LNCaP clone FGC (cell line): ENCODE measurements at regions not wholly inside any gene's neighbourhood (a gene's known extent, or its start where the extent isn't known, plus 50 kb on each side); places are given as distances from the start of the nearest gene placed in this dataset.

Experiments used
- DNase-seq: peaks from one replicate; pipeline ENCODE4 v3.0.0-alpha.2; 2011; ENCODE audit warnings: low read depth
- H3K4me3 ChIP-seq: 2 replicates; pipeline ENCODE4 v1.5.1; 2011; ENCODE audit warnings: mild to moderate bottlenecking, low read depth, low read length, control low read depth
- CTCF ChIP-seq: IDR thresholded peaks from 2 replicates; pipeline ENCODE4 v1.5.1; 2012; ENCODE audit warnings: mild to moderate bottlenecking; ENCODE audit not compliant: control insufficient read depth, insufficient read depth; ENCODE audit errors: extremely low read depth

GRCh38 chr5:130805648-130806047 is 359.4 kb downstream of the HINT1 start:
- TF ChIP-seq CTCF, result no peak
- no peak for DNase-seq
- H3K4me3 ChIP-seq, result no peak overlapping the region

GRCh38 chr5:130805036-130805435 is 360.0 kb downstream of the HINT1 start:
- H3K4me3 ChIP-seq, result no peak overlapping the region
- DNase-seq, result no peak
- TF ChIP-seq CTCF, result no peak

- no peak for DNase-seq
- TF ChIP-seq CTCF, result no peak
- H3K4me3 ChIP-seq, result no peak overlapping the region
Observed at GRCh38 chr5:130801963-130802362, 363.1 kb downstream of the HINT1 start.

- TF ChIP-seq CTCF, result no peak
- DNase-seq, result no peak
- H3K4me3 ChIP-seq, result no peak overlapping the region
Observed at GRCh38 chr5:130799015-130799414, 366.0 kb downstream of the HINT1 start.

- H3K4me3 ChIP-seq, result no peak overlapping the region
- no peak for DNase-seq
- no peak for TF ChIP-seq CTCF
Observed at GRCh38 chr5:130797303-130797702, 367.8 kb downstream of the HINT1 start.

- H3K4me3 ChIP-seq, result no peak overlapping the region
- no peak for DNase-seq
- TF ChIP-seq CTCF, result no peak
Observed at GRCh38 chr5:130796902-130797301, 368.2 kb downstream of the HINT1 start.

GRCh38 chr5:130796032-130796431 is 369.0 kb downstream of the HINT1 start:
- DNase-seq, result no peak
- no peak overlapping the region for H3K4me3 ChIP-seq
- TF ChIP-seq CTCF, result no peak
